ENCODE measurements at regions not wholly inside any gene's neighbourhood (a gene's known extent, or its start where the extent isn't known, plus 50 kb on each side); places are given as distances from the start of the nearest gene placed in this dataset.

GRCh38 chr3:194268654-194269512, 82.2 kb downstream of the CPN2 start:
- no peak for TF ChIP-seq CTCF (IDR thresholded peaks at IDR 0.05 in 8 of 11, conservative IDR thresholded peaks at IDR 0.05 in 3 of 11)
- TF ChIP-seq POLR2A (IDR thresholded peaks at IDR 0.05) = no peak
- TF ChIP-seq POLR2AphosphoS5 (IDR thresholded peaks at IDR 0.05) = no peak

Measured in spleen (tissue), 7 donors.